Panc1 (cell line): ENCODE measurements at regions not wholly inside any gene's neighbourhood (a gene's known extent, or its start where the extent isn't known, plus 50 kb on each side); places are given as distances from the start of the nearest gene placed in this dataset.
"Not testable (repeated sequence)": the region's sequence is repeated elsewhere in the genome, so short reads cannot be mapped to it uniquely, and the experiment has no call there.

Experiments
- ATAC-seq: fragments of 200-7000 bp; cut with Tn5 transposase; 2 replicates; pipeline ENCODE4 v1.9.1; 2020; ENCODE audit warnings: mild to moderate bottlenecking, moderate library complexity
- BruUV-seq: library from RNA; stranded (reverse); fragments of 400-500 nt; replicated peaks from 2 replicates; lab custom pipeline; 2021; lab: Mats Ljungman, UMichigan
- CTCF ChIA-PET: fragments of 300-600 bp; sonication (Branson Sonifier 250); formaldehyde crosslinking; loops from one replicate; lab custom pipeline; 2022; ENCODE audit warnings: antibody characterized with exemption; lab: Charles Lee
- POLR2A ChIA-PET: fragments of 300-600 bp; sonication (Branson Sonifier 250); formaldehyde crosslinking; loops from one replicate; lab custom pipeline; 2022; ENCODE audit warnings: antibody characterized with exemption; lab: Charles Lee
- DNase-seq: peaks from one replicate; pipeline ENCODE4 v3.0.0-alpha.2; 2010; ENCODE audit warnings: low read depth, low spot score
- H3K27ac ChIP-seq: 2 replicates; pipeline ENCODE4 v1.5.1; 2011; ENCODE audit warnings: mild to moderate bottlenecking, low read length, inconsistent platforms
- H3K27me3 ChIP-seq: fragments of 200-500 bp; sonication (Bioruptor generic); 2 replicates; pipeline ENCODE4 v1.6.0; 2014; ENCODE audit warnings: low read length, inconsistent platforms; ENCODE audit not compliant: control insufficient read depth, insufficient read depth
- H3K36me3 ChIP-seq: fragments of 200-500 bp; sonication (Bioruptor generic); 2 replicates; pipeline ENCODE4 v1.5.1; 2014; ENCODE audit warnings: inconsistent platforms, mild to moderate bottlenecking, low read length, moderate library complexity; ENCODE audit not compliant: control insufficient read depth, insufficient read depth
- H3K4me1 ChIP-seq: 2 replicates; pipeline ENCODE4 v1.5.1; 2011; ENCODE audit warnings: inconsistent platforms, mild to moderate bottlenecking, low read length, moderate library complexity; ENCODE audit not compliant: control insufficient read depth, insufficient read depth
- H3K4me3 ChIP-seq, 2 experiments: 2 replicates each; pipeline ENCODE4 v1.5.1; 2011 to 2012; ENCODE audit warnings: low read depth in 2 of 2, low read length in 2 of 2, mild to moderate bottlenecking in 2 of 2, inconsistent platforms in 1 of 2, moderate library complexity in 1 of 2
- H3K9me3 ChIP-seq: fragments of 200-500 bp; sonication (Bioruptor generic); 2 replicates; pipeline ENCODE4 v1.5.1; 2014; ENCODE audit warnings: low read depth, mild to moderate bottlenecking, inconsistent platforms, low read length, moderate library complexity; ENCODE audit not compliant: control insufficient read depth, insufficient read depth
- POLR2AphosphoS5 ChIP-seq: IDR thresholded peaks from 2 replicates; pipeline ENCODE4 v1.6.1; 2012; ENCODE audit warnings: mild to moderate bottlenecking, low read depth, low read length, moderate library complexity
- SIN3A ChIP-seq: IDR thresholded peaks from 2 replicates; pipeline ENCODE4 v1.6.1; 2012; ENCODE audit warnings: low read depth, mild to moderate bottlenecking, low read length, moderate library complexity, borderline replicate concordance; ENCODE audit not compliant: insufficient read depth
- TCF7L2 ChIP-seq: IDR thresholded peaks from 2 replicates; pipeline ENCODE4 v1.6.1; 2011; ENCODE audit warnings: mild to moderate bottlenecking, low read depth, low read length, inconsistent platforms
- in situ Hi-C: cut with HindIII; loops from 2 replicates; pipeline ENCODE4 v1.10.0; 2016; ENCODE audit warnings: low sequenced_read_pairs, low pct_unique_long_range_greater_than_20kb
- intact Hi-C: fragments of 100-400 bp; cut with micrococcal nuclease; formaldehyde crosslinking; loops from one replicate; pipeline ENCODE4 v1.10.0; 2022; ENCODE audit not compliant: unreplicated experiment
- TF ChIP-seq, protein P1 (sequence below): fragments of 450-650 bp; IDR thresholded peaks from 2 replicates; pipeline ENCODE4 v1.5.1; 2017; ENCODE audit warnings: mild to moderate bottlenecking
- TF ChIP-seq, protein P2 (sequence below), 2 experiments: IDR thresholded peaks; 2 replicates each; pipeline ENCODE4 v1.6.1; 2011 to 2012; ENCODE audit warnings: low read depth in 2 of 2, control low read depth in 1 of 2, low read length in 1 of 2, mild to moderate bottlenecking in 1 of 2, moderate library complexity in 1 of 2; ENCODE audit not compliant: insufficient read depth in 1 of 2

DNA sequence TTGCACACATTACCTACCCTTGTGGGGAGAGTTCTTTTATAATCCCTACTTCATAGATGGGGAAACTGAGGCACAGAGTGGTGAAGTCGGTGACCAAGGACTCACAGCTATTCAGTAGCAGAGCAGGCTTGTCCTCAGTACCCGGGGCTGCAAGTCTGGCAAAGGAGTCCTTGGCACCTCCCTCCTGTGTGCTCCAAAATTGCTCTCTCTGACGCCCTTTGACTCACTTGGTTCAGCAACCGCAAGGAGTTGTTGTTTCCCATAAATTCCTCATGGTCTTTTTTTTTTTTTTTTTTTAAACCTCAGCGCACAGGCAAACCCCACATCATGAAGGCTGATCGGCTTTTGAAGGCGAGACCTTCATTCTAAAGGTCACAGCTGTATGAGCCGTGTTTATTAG, 143.2 kb downstream of the CEBPB start:
- no peak for DNase-seq
- BruUV-seq = no TSS peak
- H3K27me3 ChIP-seq = no peaks in the 10 kb centered on the region
- no peaks in the 10 kb centered on the region for H3K36me3 ChIP-seq
- ATAC-seq = no peak
- no peaks in the 10 kb centered on the region for H3K9me3 ChIP-seq
- no peak overlapping the region for H3K4me3 ChIP-seq
- POLR2A ChIA-PET = interaction anchor here (0.7 to 1.0 kb wide), 2 partner anchors 41 to 125 kb away, joined by 3 to 9 read pairs; no protein-coding TSS in a partner anchor
- intact Hi-C loops (no loop called here), in situ Hi-C loops (no loop called here)
- TF ChIP-seq, protein P1, sequence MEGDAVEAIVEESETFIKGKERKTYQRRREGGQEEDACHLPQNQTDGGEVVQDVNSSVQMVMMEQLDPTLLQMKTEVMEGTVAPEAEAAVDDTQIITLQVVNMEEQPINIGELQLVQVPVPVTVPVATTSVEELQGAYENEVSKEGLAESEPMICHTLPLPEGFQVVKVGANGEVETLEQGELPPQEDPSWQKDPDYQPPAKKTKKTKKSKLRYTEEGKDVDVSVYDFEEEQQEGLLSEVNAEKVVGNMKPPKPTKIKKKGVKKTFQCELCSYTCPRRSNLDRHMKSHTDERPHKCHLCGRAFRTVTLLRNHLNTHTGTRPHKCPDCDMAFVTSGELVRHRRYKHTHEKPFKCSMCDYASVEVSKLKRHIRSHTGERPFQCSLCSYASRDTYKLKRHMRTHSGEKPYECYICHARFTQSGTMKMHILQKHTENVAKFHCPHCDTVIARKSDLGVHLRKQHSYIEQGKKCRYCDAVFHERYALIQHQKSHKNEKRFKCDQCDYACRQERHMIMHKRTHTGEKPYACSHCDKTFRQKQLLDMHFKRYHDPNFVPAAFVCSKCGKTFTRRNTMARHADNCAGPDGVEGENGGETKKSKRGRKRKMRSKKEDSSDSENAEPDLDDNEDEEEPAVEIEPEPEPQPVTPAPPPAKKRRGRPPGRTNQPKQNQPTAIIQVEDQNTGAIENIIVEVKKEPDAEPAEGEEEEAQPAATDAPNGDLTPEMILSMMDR = no peak
- TF ChIP-seq SIN3A (no peak), TCF7L2 (no peak), POLR2AphosphoS5 (no peak)
- TF ChIP-seq, protein P2, sequence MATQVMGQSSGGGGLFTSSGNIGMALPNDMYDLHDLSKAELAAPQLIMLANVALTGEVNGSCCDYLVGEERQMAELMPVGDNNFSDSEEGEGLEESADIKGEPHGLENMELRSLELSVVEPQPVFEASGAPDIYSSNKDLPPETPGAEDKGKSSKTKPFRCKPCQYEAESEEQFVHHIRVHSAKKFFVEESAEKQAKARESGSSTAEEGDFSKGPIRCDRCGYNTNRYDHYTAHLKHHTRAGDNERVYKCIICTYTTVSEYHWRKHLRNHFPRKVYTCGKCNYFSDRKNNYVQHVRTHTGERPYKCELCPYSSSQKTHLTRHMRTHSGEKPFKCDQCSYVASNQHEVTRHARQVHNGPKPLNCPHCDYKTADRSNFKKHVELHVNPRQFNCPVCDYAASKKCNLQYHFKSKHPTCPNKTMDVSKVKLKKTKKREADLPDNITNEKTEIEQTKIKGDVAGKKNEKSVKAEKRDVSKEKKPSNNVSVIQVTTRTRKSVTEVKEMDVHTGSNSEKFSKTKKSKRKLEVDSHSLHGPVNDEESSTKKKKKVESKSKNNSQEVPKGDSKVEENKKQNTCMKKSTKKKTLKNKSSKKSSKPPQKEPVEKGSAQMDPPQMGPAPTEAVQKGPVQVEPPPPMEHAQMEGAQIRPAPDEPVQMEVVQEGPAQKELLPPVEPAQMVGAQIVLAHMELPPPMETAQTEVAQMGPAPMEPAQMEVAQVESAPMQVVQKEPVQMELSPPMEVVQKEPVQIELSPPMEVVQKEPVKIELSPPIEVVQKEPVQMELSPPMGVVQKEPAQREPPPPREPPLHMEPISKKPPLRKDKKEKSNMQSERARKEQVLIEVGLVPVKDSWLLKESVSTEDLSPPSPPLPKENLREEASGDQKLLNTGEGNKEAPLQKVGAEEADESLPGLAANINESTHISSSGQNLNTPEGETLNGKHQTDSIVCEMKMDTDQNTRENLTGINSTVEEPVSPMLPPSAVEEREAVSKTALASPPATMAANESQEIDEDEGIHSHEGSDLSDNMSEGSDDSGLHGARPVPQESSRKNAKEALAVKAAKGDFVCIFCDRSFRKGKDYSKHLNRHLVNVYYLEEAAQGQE (IDR thresholded peaks at IDR 0.05; ENCODE audit: insufficient read depth in 1 of 2, low read depth in 2 of 2, low read length in 1 of 2) = no peak
- CTCF ChIA-PET = interaction anchor here (0.7 kb wide), 1 partner anchor 20 kb away, joined by 5 read pairs; no protein-coding TSS in a partner anchor
- H3K27ac ChIP-seq = no peak overlapping the region
- peaks cover under 1% of the 10 kb centered on the region; the same call in 1 of the 2 replicates for H3K4me1 ChIP-seq

DNA sequence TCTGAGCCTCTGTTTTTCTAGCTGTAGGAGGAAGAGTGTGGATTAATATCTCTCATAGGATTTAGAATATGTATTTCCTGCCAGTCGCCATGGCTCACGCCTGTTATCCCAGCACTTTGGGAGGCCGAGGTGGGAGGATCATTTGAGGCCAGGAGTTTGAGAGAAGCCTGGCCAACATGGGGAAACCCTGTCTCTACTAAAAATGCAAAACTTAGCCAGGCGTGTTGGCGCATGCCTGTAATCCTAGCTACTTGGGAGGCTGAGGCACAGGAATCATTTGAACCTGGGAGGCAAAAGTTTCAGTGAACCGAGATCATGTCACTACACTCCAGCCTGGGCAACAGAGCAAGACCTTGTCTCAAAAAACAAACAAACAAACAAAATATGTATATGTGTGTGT, 143.9 kb downstream of the CEBPB start:
- H3K9me3 ChIP-seq, DNase-seq, H3K4me1 ChIP-seq, H3K27ac ChIP-seq, in situ Hi-C loops, ATAC-seq, BruUV-seq, H3K27me3 ChIP-seq, H3K36me3 ChIP-seq, intact Hi-C loops, CTCF ChIA-PET, H3K4me3 ChIP-seq: not testable (repeated sequence)
- POLR2A ChIA-PET = interaction anchor here (0.7 kb wide), 1 partner anchor 125 kb away, joined by 9 read pairs; no protein-coding TSS in a partner anchor

DNA sequence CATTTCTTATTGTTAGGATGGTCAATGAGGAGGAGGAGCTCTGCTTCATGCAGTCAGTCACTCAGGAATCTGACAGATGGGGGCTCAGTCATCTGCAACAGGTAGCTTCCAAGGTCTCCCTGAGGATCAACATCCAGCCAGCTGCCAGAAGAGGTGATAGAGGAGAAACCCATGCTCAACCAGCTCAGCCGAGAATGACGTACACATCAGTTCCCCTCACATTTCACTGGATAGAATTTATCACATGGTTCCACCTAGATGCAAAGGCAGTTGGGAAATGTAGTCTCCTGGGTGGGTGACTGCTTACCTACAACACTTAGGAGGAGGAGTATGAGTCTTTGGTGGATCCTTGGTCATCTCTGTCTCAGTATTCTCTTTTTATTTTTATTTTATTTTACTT, 144.5 kb downstream of the CEBPB start:
- no peak overlapping the region for H3K4me3 ChIP-seq
- in situ Hi-C loops (no loop called here), intact Hi-C loops (no loop called here)
- no peak overlapping the region for H3K27ac ChIP-seq
- ChIA-PET CTCF (no interaction called here), POLR2A (no interaction called here)
- no peaks in the 10 kb centered on the region for H3K27me3 ChIP-seq
- peaks cover 2% of the 10 kb centered on the region; the same call in 1 of the 2 replicates for H3K4me1 ChIP-seq
- no peaks in the 10 kb centered on the region for H3K36me3 ChIP-seq
- DNase-seq (no peak), ATAC-seq (peak; percentile 64; the same call in 1 of the 2 replicates)
- BruUV-seq = no TSS peak
- no peak for TF ChIP-seq POLR2AphosphoS5
- H3K9me3 ChIP-seq = no peaks in the 10 kb centered on the region
